ENCODE measurements at regions not wholly inside any gene's neighbourhood (a gene's known extent, or its start where the extent isn't known, plus 50 kb on each side); places are given as distances from the start of the nearest gene placed in this dataset.

- Histone ChIP-seq H3K4me1 (ENCODE audit: control insufficient read depth in 5 of 5, insufficient read depth in 5 of 5, low read length in 5 of 5) (no peaks in the 10 kb centered on the region), H3K27ac (ENCODE audit: low read depth in 1 of 2, low read length in 1 of 2) (no peak overlapping the region), H3K27me3 (ENCODE audit: control insufficient read depth in 3 of 3, insufficient read depth in 3 of 3, low read length in 2 of 3) (no peaks in the 10 kb centered on the region), H3K36me3 (ENCODE audit: control insufficient read depth in 4 of 4, insufficient read depth in 4 of 4, low read length in 4 of 4) (no peaks in the 10 kb centered on the region), H3K4me3 (no peak overlapping the region), H3K9me3 (ENCODE audit: control insufficient read depth in 4 of 4, insufficient read depth in 3 of 4, low read length in 3 of 4) (peaks cover 0 to 3% (median 0%) of the 10 kb centered on the region in 4 donors), H3K9ac (ENCODE audit: insufficient read depth in 1 of 2, low read length in 2 of 2) (no peak overlapping the region)
- DNase-seq (no peak), ATAC-seq (ENCODE audit: insufficient read depth, low FRiP score) (no peak)
- no peak for TF ChIP-seq CTCF (IDR thresholded peaks at IDR 0.05; ENCODE audit: control extremely low read depth, extremely low read depth)
- WGBS, 2 donors = 88 to 95% methylated on average over 3 of the region's 3 CpGs
Observed at GRCh38 chr7:41431671-41432070, 271.2 kb downstream of the INHBA start.

- ATAC-seq (ENCODE audit: insufficient read depth, low FRiP score) (no peak), DNase-seq (peak; percentile 50 to 82 (median 64))
- Histone ChIP-seq H3K9ac (ENCODE audit: insufficient read depth in 1 of 2, low read length in 2 of 2) (no peak overlapping the region), H3K9me3 (ENCODE audit: control insufficient read depth in 4 of 4, insufficient read depth in 3 of 4, low read length in 3 of 4) (no peaks in the 10 kb centered on the region), H3K27ac (ENCODE audit: low read depth in 1 of 2, low read length in 1 of 2) (no peak overlapping the region), H3K27me3 (ENCODE audit: control insufficient read depth in 3 of 3, insufficient read depth in 3 of 3, low read length in 2 of 3) (no peaks in the 10 kb centered on the region), H3K4me1 (ENCODE audit: control insufficient read depth in 5 of 5, insufficient read depth in 5 of 5, low read length in 5 of 5) (no peaks in the 10 kb centered on the region), H3K36me3 (ENCODE audit: control insufficient read depth in 4 of 4, insufficient read depth in 4 of 4, low read length in 4 of 4) (no peaks in the 10 kb centered on the region), H3K4me3 (no peak overlapping the region)
- 50 to 66% methylated on average over 4 of the region's 4 CpGs for WGBS, 2 donors
- TF ChIP-seq CTCF (IDR thresholded peaks at IDR 0.05; ENCODE audit: control extremely low read depth, extremely low read depth) = no peak
Observed at GRCh38 chr7:41428381-41428780, 274.5 kb downstream of the INHBA start.

- no peaks in the 10 kb centered on the region for H3K4me1 ChIP-seq (ENCODE audit: control insufficient read depth in 5 of 5, insufficient read depth in 5 of 5, low read length in 5 of 5)
- H3K36me3 ChIP-seq (ENCODE audit: control insufficient read depth in 4 of 4, insufficient read depth in 4 of 4, low read length in 4 of 4) = no peaks in the 10 kb centered on the region
- H3K27ac ChIP-seq (ENCODE audit: low read depth in 1 of 2, low read length in 1 of 2) = no peak overlapping the region
- no peak for TF ChIP-seq CTCF (IDR thresholded peaks at IDR 0.05; ENCODE audit: control extremely low read depth, extremely low read depth)
- DNase-seq = no peak
- 93% methylated on average over 3 of the region's 3 CpGs for WGBS, 2 donors
- no peaks in the 10 kb centered on the region for H3K9me3 ChIP-seq (ENCODE audit: control insufficient read depth in 4 of 4, insufficient read depth in 3 of 4, low read length in 3 of 4)
- no peaks in the 10 kb centered on the region for H3K27me3 ChIP-seq (ENCODE audit: control insufficient read depth in 3 of 3, insufficient read depth in 3 of 3, low read length in 2 of 3)
- no peak for ATAC-seq (ENCODE audit: insufficient read depth, low FRiP score)
- no peak overlapping the region for H3K9ac ChIP-seq (ENCODE audit: insufficient read depth in 1 of 2, low read length in 2 of 2)
- no peak overlapping the region for H3K4me3 ChIP-seq
Observed at GRCh38 chr7:41425926-41426325, 277.0 kb downstream of the INHBA start.

GRCh38 chr7:41421056-41421455, 281.8 kb downstream of the INHBA start:
- H3K4me3 ChIP-seq = no peak overlapping the region
- no peaks in the 10 kb centered on the region for H3K27me3 ChIP-seq (ENCODE audit: control insufficient read depth in 3 of 3, insufficient read depth in 3 of 3, low read length in 2 of 3)
- ATAC-seq (ENCODE audit: insufficient read depth, low FRiP score) = no peak
- no peak for DNase-seq
- WGBS, 2 donors = 82 to 90% methylated on average over 3 of the region's 3 CpGs
- H3K36me3 ChIP-seq (ENCODE audit: control insufficient read depth in 4 of 4, insufficient read depth in 4 of 4, low read length in 4 of 4) = no peaks in the 10 kb centered on the region
- no peaks in the 10 kb centered on the region for H3K9me3 ChIP-seq (ENCODE audit: control insufficient read depth in 4 of 4, insufficient read depth in 3 of 4, low read length in 3 of 4)
- TF ChIP-seq CTCF (IDR thresholded peaks at IDR 0.05; ENCODE audit: control extremely low read depth, extremely low read depth) = no peak
- no peak overlapping the region for H3K27ac ChIP-seq (ENCODE audit: low read depth in 1 of 2, low read length in 1 of 2)
- H3K4me1 ChIP-seq (ENCODE audit: control insufficient read depth in 5 of 5, insufficient read depth in 5 of 5, low read length in 5 of 5) = no peaks in the 10 kb centered on the region
- no peak overlapping the region for H3K9ac ChIP-seq (ENCODE audit: insufficient read depth in 1 of 2, low read length in 2 of 2)
